GM23338 (cell line): ENCODE measurements at regions not wholly inside any gene's neighbourhood (a gene's known extent, or its start where the extent isn't known, plus 50 kb on each side); places are given as distances from the start of the nearest gene placed in this dataset.

Experiments used
- ATAC-seq: fragments of 200-7000 bp; cut with Tn5 transposase; 3 replicates; pipeline ENCODE4 v1.9.1; 2020
- DNase-seq: peaks from one replicate; pipeline ENCODE4 v3.0.0-alpha.2; 2015; ENCODE audit warnings: low spot score
- H2AFZ ChIP-seq: fragments of 200-600 bp; sonication (generic); 2 replicates; pipeline ENCODE4 v1.8.0; 2016; ENCODE audit warnings: antibody characterized with exemption, mild to moderate bottlenecking, moderate library complexity
- H3F3A ChIP-seq: fragments of 200-600 bp; sonication (generic); replicated peaks from 2 replicates; pipeline ENCODE4 v1.8.0; 2017; ENCODE audit warnings: antibody characterized with exemption, mixed run types, low read depth
- H3K27ac ChIP-seq: fragments of 200-600 bp; sonication (generic); 2 replicates; pipeline ENCODE4 v1.6.1; 2016; ENCODE audit warnings: low read depth
- H3K27me3 ChIP-seq: fragments of 200-600 bp; sonication (generic); 2 replicates; pipeline ENCODE4 v1.8.0; 2016; ENCODE audit warnings: mild to moderate bottlenecking, mixed run types, moderate library complexity; ENCODE audit not compliant: insufficient read depth
- H3K36me3 ChIP-seq: fragments of 200-600 bp; sonication (generic); 2 replicates; pipeline ENCODE4 v1.8.0; 2016; ENCODE audit warnings: mild to moderate bottlenecking; ENCODE audit not compliant: insufficient read depth
- H3K4me1 ChIP-seq: fragments of 200-600 bp; sonication (generic); 2 replicates; pipeline ENCODE4 v1.8.0; 2016; ENCODE audit warnings: mild to moderate bottlenecking, moderate library complexity; ENCODE audit not compliant: insufficient read depth
- H3K4me2 ChIP-seq: fragments of 200-600 bp; sonication (generic); 2 replicates; pipeline ENCODE4 v1.7.1; 2017; ENCODE audit warnings: mixed run types
- H3K4me3 ChIP-seq: fragments of 200-600 bp; sonication (generic); 2 replicates; pipeline ENCODE4 v1.6.1; 2016; ENCODE audit warnings: mixed run types
- H3K79me2 ChIP-seq: fragments of 200-600 bp; sonication (generic); replicated peaks from 2 replicates; pipeline ENCODE4 v1.8.0; 2017; ENCODE audit warnings: mild to moderate bottlenecking; ENCODE audit not compliant: insufficient read depth
- H3K9me2 ChIP-seq: fragments of 200-600 bp; sonication (generic); 2 replicates; pipeline ENCODE4 v1.8.0; 2017; ENCODE audit not compliant: insufficient read depth
- H4K20me1 ChIP-seq: fragments of 200-600 bp; sonication (generic); replicated peaks from 2 replicates; pipeline ENCODE4 v1.8.0; 2017; ENCODE audit warnings: mild to moderate bottlenecking; ENCODE audit not compliant: insufficient read depth
- H3K27ac Mint-ChIP-seq: 2 replicates; pipeline ENCODE4 v1.8.0; 2020; ENCODE audit warnings: inconsistent platforms, mild to moderate bottlenecking, moderate library complexity, mixed read lengths
- H3K27me3 Mint-ChIP-seq: 3 replicates; pipeline ENCODE4 v1.8.0; 2022; ENCODE audit warnings: low read depth, mild to moderate bottlenecking, moderate library complexity, mixed read lengths, inconsistent platforms; ENCODE audit not compliant: insufficient read depth, poor library complexity
- H3K36me3 Mint-ChIP-seq: 3 replicates; pipeline ENCODE4 v1.8.0; 2021; ENCODE audit warnings: low read depth, mild to moderate bottlenecking, inconsistent platforms, moderate library complexity, mixed read lengths
- H3K4me1 Mint-ChIP-seq: 3 replicates; pipeline ENCODE4 v1.8.0; 2020; ENCODE audit warnings: mild to moderate bottlenecking, inconsistent platforms, mixed read lengths
- H3K4me3 Mint-ChIP-seq: 3 replicates; pipeline ENCODE4 v1.8.0; 2021; ENCODE audit warnings: moderate library complexity, mild to moderate bottlenecking, inconsistent platforms, mixed read lengths
- H3K9me3 Mint-ChIP-seq: 3 replicates; pipeline ENCODE4 v1.8.0; 2020; ENCODE audit warnings: moderate library complexity, mild to moderate bottlenecking, inconsistent platforms, mixed read lengths
- CREB1 ChIP-seq: fragments of 250-450 bp; sonication (Bioruptor Pico); IDR thresholded peaks from 2 replicates; pipeline ENCODE4 v1.5.0; 2020; ENCODE audit warnings: low read depth, mild to moderate bottlenecking, moderate library complexity
- EZH2phosphoT487 ChIP-seq: fragments of 200-600 bp; sonication (generic); IDR thresholded peaks from one replicate; pipeline ENCODE4 v1.8.1; 2018; ENCODE audit warnings: antibody characterized with exemption; ENCODE audit not compliant: unreplicated experiment
- POLR2AphosphoS5 ChIP-seq: IDR thresholded peaks from 2 replicates; pipeline ENCODE4 v1.6.1; 2016; ENCODE audit warnings: antibody characterized with exemption, low read depth
- STAT1 ChIP-seq: IDR thresholded peaks from one replicate; pipeline ENCODE4 v1.6.1; 2016; ENCODE audit warnings: antibody characterized with exemption; ENCODE audit not compliant: unreplicated experiment
- TF ChIP-seq, protein P1 (sequence below): fragments of 250-450 bp; sonication (Bioruptor Pico); IDR thresholded peaks from 2 replicates; pipeline ENCODE4 v1.5.0; 2020; ENCODE audit warnings: mild to moderate bottlenecking, moderate library complexity
- TF ChIP-seq, protein P2 (sequence below): IDR thresholded peaks from one replicate; pipeline ENCODE4 v1.6.1; 2018; ENCODE audit warnings: antibody characterized with exemption; ENCODE audit not compliant: unreplicated experiment
- TF ChIP-seq, protein P3 (sequence below): IDR thresholded peaks from 2 replicates; pipeline ENCODE4 v1.6.1; 2016; ENCODE audit warnings: antibody characterized with exemption

DNA sequence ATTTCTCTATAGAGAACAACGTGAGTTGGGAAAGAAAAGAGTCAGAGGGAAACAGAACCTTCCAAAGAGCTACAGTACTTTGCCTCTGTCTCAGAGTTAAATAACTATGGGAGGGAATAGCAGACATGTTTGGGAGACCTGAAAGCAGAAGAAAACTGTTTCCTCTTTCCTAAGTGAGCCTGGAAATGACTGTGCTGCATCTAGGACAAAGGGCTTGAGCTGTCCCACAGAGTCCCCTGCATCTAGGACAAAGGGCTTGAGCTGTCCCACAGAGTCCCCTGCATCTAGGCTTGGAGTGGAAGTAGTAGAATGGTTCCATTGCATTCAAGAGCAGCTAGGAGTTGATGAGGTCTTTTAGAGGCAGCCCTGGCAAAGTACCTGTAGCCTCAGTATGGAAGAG, 149.7 kb downstream of the DKK1 start (continued):
- TF ChIP-seq, protein P1, sequence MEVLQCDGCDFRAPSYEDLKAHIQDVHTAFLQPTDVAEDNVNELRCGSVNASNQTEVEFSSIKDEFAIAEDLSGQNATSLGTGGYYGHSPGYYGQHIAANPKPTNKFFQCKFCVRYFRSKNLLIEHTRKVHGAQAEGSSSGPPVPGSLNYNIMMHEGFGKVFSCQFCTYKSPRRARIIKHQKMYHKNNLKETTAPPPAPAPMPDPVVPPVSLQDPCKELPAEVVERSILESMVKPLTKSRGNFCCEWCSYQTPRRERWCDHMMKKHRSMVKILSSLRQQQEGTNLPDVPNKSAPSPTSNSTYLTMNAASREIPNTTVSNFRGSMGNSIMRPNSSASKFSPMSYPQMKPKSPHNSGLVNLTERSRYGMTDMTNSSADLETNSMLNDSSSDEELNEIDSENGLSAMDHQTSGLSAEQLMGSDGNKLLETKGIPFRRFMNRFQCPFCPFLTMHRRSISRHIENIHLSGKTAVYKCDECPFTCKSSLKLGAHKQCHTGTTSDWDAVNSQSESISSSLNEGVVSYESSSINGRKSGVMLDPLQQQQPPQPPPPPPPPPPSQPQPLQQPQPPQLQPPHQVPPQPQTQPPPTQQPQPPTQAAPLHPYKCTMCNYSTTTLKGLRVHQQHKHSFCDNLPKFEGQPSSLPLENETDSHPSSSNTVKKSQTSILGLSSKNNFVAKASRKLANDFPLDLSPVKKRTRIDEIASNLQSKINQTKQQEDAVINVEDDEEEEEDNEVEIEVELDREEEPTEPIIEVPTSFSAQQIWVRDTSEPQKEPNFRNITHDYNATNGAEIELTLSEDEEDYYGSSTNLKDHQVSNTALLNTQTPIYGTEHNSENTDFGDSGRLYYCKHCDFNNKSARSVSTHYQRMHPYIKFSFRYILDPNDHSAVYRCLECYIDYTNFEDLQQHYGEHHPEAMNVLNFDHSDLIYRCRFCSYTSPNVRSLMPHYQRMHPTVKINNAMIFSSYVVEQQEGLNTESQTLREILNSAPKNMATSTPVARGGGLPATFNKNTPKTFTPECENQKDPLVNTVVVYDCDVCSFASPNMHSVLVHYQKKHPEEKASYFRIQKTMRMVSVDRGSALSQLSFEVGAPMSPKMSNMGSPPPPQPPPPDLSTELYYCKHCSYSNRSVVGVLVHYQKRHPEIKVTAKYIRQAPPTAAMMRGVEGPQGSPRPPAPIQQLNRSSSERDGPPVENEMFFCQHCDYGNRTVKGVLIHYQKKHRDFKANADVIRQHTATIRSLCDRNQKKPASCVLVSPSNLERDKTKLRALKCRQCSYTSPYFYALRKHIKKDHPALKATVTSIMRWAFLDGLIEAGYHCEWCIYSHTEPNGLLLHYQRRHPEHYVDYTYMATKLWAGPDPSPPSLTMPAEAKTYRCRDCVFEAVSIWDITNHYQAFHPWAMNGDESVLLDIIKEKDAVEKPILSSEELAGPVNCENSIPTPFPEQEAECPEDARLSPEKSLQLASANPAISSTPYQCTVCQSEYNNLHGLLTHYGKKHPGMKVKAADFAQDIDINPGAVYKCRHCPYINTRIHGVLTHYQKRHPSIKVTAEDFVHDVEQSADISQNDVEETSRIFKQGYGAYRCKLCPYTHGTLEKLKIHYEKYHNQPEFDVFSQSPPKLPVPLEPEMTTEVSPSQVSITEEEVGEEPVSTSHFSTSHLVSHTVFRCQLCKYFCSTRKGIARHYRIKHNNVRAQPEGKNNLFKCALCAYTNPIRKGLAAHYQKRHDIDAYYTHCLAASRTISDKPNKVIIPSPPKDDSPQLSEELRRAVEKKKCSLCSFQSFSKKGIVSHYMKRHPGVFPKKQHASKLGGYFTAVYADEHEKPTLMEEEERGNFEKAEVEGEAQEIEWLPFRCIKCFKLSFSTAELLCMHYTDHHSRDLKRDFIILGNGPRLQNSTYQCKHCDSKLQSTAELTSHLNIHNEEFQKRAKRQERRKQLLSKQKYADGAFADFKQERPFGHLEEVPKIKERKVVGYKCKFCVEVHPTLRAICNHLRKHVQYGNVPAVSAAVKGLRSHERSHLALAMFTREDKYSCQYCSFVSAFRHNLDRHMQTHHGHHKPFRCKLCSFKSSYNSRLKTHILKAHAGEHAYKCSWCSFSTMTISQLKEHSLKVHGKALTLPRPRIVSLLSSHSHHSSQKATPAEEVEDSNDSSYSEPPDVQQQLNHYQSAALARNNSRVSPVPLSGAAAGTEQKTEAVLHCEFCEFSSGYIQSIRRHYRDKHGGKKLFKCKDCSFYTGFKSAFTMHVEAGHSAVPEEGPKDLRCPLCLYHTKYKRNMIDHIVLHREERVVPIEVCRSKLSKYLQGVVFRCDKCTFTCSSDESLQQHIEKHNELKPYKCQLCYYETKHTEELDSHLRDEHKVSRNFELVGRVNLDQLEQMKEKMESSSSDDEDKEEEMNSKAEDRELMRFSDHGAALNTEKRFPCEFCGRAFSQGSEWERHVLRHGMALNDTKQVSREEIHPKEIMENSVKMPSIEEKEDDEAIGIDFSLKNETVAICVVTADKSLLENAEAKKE (CRISPR knock-in tag): peak; percentile 88
- TF ChIP-seq, protein P2, sequence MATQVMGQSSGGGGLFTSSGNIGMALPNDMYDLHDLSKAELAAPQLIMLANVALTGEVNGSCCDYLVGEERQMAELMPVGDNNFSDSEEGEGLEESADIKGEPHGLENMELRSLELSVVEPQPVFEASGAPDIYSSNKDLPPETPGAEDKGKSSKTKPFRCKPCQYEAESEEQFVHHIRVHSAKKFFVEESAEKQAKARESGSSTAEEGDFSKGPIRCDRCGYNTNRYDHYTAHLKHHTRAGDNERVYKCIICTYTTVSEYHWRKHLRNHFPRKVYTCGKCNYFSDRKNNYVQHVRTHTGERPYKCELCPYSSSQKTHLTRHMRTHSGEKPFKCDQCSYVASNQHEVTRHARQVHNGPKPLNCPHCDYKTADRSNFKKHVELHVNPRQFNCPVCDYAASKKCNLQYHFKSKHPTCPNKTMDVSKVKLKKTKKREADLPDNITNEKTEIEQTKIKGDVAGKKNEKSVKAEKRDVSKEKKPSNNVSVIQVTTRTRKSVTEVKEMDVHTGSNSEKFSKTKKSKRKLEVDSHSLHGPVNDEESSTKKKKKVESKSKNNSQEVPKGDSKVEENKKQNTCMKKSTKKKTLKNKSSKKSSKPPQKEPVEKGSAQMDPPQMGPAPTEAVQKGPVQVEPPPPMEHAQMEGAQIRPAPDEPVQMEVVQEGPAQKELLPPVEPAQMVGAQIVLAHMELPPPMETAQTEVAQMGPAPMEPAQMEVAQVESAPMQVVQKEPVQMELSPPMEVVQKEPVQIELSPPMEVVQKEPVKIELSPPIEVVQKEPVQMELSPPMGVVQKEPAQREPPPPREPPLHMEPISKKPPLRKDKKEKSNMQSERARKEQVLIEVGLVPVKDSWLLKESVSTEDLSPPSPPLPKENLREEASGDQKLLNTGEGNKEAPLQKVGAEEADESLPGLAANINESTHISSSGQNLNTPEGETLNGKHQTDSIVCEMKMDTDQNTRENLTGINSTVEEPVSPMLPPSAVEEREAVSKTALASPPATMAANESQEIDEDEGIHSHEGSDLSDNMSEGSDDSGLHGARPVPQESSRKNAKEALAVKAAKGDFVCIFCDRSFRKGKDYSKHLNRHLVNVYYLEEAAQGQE: no peak
- TF ChIP-seq EZH2phosphoT487: no peak

- DNase-seq (no peak), ATAC-seq (no peak)
- H3K36me3 Mint-ChIP-seq: no peaks in the 10 kb centered on the region
- H3K4me1 Mint-ChIP-seq: peaks cover 18% of the 10 kb centered on the region
- H2AFZ ChIP-seq: no peak overlapping the region
- no peaks in the 10 kb centered on the region for H3K79me2 ChIP-seq
- H3K4me1 ChIP-seq: peaks cover 8% of the 10 kb centered on the region; the same call in 1 of the 2 replicates
- H3K9me3 Mint-ChIP-seq: no peaks in the 10 kb centered on the region
- no peak overlapping the region for H3K4me2 ChIP-seq
- no peak overlapping the region for H3K4me3 ChIP-seq
- H4K20me1 ChIP-seq: no peaks in the 10 kb centered on the region
- H3K36me3 ChIP-seq: no peaks in the 10 kb centered on the region
- no peaks in the 10 kb centered on the region for H3F3A ChIP-seq
- H3K4me3 Mint-ChIP-seq: no peak overlapping the region
- H3K27me3 Mint-ChIP-seq: peaks cover 5% of the 10 kb centered on the region
- no peaks in the 10 kb centered on the region for H3K27me3 ChIP-seq
- H3K9me2 ChIP-seq: no peaks in the 10 kb centered on the region
- H3K27ac ChIP-seq: no peak overlapping the region
- H3K27ac Mint-ChIP-seq: no peak overlapping the region
- TF ChIP-seq STAT1 (no peak), EZH2phosphoT487 (no peak), POLR2AphosphoS5 (no peak), CREB1 (CRISPR knock-in tag) (no peak)
- TF ChIP-seq, protein P3, sequence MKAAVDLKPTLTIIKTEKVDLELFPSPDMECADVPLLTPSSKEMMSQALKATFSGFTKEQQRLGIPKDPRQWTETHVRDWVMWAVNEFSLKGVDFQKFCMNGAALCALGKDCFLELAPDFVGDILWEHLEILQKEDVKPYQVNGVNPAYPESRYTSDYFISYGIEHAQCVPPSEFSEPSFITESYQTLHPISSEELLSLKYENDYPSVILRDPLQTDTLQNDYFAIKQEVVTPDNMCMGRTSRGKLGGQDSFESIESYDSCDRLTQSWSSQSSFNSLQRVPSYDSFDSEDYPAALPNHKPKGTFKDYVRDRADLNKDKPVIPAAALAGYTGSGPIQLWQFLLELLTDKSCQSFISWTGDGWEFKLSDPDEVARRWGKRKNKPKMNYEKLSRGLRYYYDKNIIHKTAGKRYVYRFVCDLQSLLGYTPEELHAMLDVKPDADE: no peak
Measured at GRCh38 chr10:52464368-52465124, 150.5 kb downstream of the DKK1 start.
